Bronchial epithelial cell (primary cell): ENCODE measurements at regions not wholly inside any gene's neighbourhood (a gene's known extent, or its start where the extent isn't known, plus 50 kb on each side); places are given as distances from the start of the nearest gene placed in this dataset.

Experiments used
- DNase-seq: peaks from one replicate; pipeline ENCODE4 v3.0.0-alpha.2; 2010; ENCODE audit warnings: low read depth
- FAIRE-seq: peaks from 2 replicates; lab custom pipeline; 2011; peaks lifted over from hg19 to GRCh38; lab: Jason Lieb, UNC
- H3K27me3 ChIP-seq: 2 replicates; pipeline ENCODE4 v1.5.1; 2011; ENCODE audit warnings: low read length; ENCODE audit not compliant: control insufficient read depth, insufficient read depth
- H3K36me3 ChIP-seq: 2 replicates; pipeline ENCODE4 v1.5.1; 2011; ENCODE audit warnings: low read length; ENCODE audit not compliant: control insufficient read depth, insufficient read depth
- H3K4me3 ChIP-seq: 2 replicates; pipeline ENCODE4 v1.5.1; 2011; ENCODE audit warnings: mild to moderate bottlenecking, low read depth, low read length, control low read depth
- TF ChIP-seq, protein P1 (sequence below): IDR thresholded peaks from 2 replicates; pipeline ENCODE4 v1.5.1; 2011; ENCODE audit warnings: mild to moderate bottlenecking, moderate library complexity, low read length, control low read depth, inconsistent platforms; ENCODE audit not compliant: insufficient read depth, severe bottlenecking

DNA sequence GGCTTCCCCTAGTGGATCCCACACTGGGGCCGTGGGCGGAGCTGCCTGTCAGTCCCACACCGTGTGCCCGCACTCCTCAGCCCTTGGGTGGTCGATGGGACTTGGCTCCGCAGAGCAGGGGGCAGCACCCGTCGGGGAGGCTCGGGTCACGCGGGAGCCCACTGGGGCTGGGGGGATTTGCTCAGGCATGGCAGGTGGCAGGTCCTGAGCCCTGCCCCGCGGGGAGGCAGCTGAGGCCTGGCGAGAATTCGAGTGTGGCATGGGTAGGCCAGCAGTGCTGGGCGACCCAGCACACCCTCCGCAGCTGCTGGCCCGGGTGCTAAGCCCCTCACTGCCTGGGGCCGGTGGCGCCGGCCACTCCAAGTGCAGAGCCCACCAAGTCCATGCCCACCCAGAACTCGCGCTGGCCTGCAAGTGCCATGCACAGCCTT, 481.7 kb upstream of the PRR20A start:
- no peaks in the 10 kb centered on the region for H3K36me3 ChIP-seq
- FAIRE-seq = no peak
- H3K4me3 ChIP-seq = no peak overlapping the region
- TF ChIP-seq, protein P1, sequence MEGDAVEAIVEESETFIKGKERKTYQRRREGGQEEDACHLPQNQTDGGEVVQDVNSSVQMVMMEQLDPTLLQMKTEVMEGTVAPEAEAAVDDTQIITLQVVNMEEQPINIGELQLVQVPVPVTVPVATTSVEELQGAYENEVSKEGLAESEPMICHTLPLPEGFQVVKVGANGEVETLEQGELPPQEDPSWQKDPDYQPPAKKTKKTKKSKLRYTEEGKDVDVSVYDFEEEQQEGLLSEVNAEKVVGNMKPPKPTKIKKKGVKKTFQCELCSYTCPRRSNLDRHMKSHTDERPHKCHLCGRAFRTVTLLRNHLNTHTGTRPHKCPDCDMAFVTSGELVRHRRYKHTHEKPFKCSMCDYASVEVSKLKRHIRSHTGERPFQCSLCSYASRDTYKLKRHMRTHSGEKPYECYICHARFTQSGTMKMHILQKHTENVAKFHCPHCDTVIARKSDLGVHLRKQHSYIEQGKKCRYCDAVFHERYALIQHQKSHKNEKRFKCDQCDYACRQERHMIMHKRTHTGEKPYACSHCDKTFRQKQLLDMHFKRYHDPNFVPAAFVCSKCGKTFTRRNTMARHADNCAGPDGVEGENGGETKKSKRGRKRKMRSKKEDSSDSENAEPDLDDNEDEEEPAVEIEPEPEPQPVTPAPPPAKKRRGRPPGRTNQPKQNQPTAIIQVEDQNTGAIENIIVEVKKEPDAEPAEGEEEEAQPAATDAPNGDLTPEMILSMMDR = no peak
- DNase-seq = no peak
- no peaks in the 10 kb centered on the region for H3K27me3 ChIP-seq

DNA sequence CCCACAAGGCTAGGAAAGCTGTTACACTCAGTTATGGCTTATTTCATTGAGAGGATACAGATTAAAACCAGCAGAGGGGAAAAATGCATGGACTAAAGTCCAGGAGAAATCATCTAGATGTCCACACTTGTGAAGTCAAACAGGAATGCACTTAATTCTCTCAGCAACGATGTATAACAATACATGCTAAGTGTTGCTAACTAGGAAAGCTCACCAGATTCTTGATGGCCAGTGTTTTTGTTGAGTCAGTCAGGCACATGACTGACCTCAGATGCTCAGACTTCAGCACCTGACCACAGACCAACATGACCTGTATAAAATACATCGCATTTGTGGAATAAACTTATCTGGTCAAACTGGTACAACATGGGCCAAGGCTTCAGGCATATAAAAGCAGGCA, 470.2 kb upstream of the PRR20A start:
- H3K36me3 ChIP-seq = no peaks in the 10 kb centered on the region
- DNase-seq (no peak), FAIRE-seq (no peak)
- H3K27me3 ChIP-seq = no peaks in the 10 kb centered on the region
- TF ChIP-seq, protein P1 = no peak
- no peak overlapping the region for H3K4me3 ChIP-seq

DNA sequence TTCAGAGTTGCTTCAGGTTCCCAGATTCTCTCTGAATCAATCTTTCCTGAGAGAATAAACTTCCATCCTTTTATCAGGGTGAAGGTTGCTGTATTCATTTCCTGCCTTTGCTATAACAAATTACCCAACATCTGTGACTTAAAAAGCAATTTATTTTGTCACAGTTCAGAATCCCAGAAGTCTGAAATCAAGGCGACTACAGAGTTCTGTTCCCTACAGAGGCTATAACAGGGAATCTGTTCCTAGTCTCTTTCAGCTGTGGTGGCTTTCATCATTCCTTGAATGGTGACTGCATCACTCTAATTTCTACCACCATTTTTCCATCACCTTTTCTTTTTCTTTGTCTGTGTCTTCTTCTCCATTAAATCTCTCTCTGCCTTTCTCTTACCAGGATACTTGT, 459.3 kb upstream of the PRR20A start:
- TF ChIP-seq, protein P1 = no peak
- no peak overlapping the region for H3K4me3 ChIP-seq

DNA sequence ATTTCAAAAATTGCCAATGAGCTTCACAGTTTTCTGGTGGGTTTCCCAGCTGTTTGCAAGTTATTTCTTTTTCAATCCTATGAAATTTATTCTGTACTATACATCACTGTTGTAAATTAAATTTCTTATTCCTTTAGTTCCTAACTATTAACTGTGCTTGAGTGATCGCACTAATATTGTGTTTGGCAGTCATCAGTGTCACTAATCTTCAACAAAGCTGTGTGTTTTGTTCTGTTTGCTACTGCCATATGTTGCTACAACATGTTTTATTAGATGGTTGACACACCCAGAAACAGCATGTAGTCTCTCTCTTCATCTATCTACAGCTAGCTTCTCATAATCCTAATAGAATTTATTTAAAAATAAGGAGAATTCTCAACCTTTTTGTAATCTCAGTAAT, 453.6 kb upstream of the PRR20A start:
- no peak for DNase-seq
- no peak for FAIRE-seq
- no peaks in the 10 kb centered on the region for H3K27me3 ChIP-seq
- no peak overlapping the region for H3K4me3 ChIP-seq
- TF ChIP-seq, protein P1 = no peak
- H3K36me3 ChIP-seq = no peaks in the 10 kb centered on the region

More for the DNA sequence above, 459.3 kb upstream of the PRR20A start:
- FAIRE-seq = no peak
- H3K36me3 ChIP-seq = no peaks in the 10 kb centered on the region
- no peaks in the 10 kb centered on the region for H3K27me3 ChIP-seq
- no peak for DNase-seq

DNA sequence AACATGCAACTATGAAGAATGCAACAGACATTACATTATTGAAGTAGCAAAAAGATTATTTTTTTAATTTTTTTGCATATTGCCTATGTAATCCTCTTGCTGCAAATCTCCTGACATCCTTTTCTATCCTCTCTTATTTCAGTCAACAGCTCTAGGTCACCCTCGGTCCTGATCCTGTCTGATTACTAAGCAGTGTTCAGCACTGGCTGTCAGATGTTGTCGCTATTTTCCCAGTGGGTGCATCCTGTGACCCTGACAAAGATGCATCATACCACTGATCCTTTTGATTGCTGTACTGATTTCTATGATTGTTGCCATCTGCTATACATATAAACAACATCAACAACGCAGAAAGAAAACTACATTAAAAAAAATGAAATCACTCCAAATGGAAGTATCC, 443.7 kb upstream of the PRR20A start:
- TF ChIP-seq, protein P1 = no peak
- no peak overlapping the region for H3K4me3 ChIP-seq
- H3K36me3 ChIP-seq = no peaks in the 10 kb centered on the region
- no peak for DNase-seq
- no peaks in the 10 kb centered on the region for H3K27me3 ChIP-seq
- FAIRE-seq = no peak

DNA sequence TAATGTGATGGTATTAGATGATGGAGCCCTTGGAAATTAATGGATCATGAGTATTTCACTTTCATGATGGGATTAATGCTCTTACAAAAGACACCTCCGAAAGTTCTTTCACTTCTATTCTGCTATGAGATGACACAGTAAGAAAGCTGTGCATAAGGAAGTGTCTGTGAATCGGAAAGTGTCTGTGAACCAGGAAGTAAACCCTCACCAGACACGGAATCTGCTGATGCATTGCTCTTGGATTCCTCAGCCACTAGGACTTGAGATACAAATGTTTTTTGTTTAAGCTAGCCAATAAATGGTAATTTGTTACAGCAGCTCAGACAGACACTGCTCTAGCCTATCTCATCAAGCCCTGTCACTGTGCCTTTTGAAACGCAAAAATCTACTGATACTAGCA, 440.4 kb upstream of the PRR20A start:
- no peaks in the 10 kb centered on the region for H3K27me3 ChIP-seq
- DNase-seq = no peak
- no peak overlapping the region for H3K4me3 ChIP-seq
- TF ChIP-seq, protein P1 = no peak
- no peaks in the 10 kb centered on the region for H3K36me3 ChIP-seq
- FAIRE-seq = no peak
